GM19240 (cell line): ENCODE measurements at regions not wholly inside any gene's neighbourhood (a gene's known extent, or its start where the extent isn't known, plus 50 kb on each side); places are given as distances from the start of the nearest gene placed in this dataset.
A peak's percentile ranks its signal among the peaks of the same experiment; 100 is the strongest.

ENCODE experiments used
- DNase-seq: peaks from one replicate; pipeline ENCODE4 v3.0.0; 2011; ENCODE audit warnings: low spot score; ENCODE audit not compliant: insufficient read length

DNA sequence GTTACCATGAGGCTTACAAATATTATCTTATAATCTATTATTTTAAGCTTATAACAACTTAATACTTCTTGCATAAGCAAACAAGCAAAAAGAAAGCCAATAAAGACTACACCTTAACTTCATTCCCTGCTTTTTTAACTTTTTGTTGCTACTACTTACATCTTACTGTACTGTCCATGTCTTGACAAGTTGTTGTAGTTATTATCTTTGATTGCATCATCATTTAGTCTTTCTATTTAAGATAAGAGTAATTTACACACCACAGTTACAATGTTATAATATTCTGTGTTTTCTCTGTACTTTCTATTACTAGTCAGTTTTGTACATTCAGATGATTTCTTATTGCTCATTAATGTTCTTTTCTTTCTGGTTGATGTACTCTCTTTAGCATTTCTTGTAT is 346.6 kb downstream of the SMARCA1 start:
- no peak for DNase-seq

DNA sequence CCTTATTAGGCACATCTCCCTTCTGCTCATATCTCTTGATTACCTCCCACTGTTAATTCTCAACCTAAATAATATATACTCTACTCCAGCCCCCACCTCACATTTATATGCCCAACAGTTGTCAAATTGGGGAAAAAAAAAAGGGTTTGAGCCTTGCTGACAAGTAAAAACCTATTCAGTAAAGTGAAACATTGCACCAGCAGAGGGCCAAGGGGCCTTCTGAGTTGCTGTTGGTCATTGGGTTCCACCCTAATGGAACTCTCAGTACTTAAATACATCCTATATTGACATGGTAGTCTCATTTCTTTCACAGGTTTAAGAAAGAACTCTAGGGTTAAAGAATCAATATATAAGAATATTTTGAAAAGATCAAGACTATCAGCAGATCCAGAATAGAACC is 362.2 kb downstream of the SMARCA1 start:
- no peak for DNase-seq

DNA sequence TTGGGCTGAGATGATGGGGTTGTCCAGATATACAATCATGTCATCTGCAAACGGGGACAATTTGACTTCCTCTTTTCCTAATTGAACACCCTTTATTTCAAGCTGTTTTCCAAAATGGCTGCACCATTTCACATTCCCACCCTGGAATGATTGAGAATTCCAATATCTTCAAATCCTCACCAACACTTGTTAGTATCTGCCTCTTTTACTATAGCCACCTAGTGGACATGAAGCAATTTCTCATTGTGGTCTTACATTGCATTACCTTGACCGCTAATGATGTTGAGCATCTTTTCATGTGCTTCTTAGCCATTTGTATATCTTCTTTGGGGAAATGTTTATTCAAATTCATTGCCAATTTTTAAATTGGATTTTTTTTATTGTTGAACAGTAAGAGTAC is 364.8 kb downstream of the SMARCA1 start:
- no peak for DNase-seq

DNA sequence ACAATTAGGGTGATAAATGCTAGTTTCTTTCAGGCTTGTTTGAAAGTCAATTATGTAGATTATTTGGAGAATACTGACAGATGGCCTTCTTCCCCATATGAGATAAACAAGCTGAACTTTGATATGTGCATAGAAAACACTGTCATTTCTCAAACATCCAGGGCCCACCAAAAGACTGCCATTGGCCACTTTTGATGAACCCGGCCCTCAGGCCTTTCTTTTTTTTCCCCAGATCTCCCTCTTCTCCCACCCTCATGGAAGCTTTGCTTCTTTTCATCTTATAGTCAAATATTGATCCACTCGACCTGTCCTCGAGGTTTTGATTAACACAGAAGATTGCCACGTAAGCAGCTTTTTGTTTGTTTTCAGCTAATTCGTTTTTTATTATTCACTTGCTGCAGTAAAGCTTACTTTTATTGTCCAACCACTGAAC is 377.4 kb downstream of the SMARCA1 start:
- no peak for DNase-seq

DNA sequence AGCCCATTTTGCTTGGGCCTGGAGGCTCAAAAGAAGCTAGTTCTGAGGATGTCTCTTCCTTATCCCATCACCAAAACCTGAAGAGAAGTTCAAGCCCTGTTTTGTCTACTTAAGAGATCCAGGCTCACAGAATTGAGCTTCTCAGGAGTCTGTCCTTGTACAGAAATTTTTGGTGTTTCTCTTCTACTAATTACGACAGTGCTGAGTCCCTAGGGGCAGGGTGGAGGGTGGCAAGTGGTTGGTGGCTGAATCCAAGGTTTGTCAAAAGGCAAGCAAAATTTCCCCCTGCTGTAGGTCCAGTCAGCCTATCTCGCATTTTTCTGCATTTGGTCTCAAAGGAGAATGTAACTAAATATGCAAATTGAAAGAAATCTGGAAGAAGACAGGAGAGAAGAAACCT is 377.9 kb downstream of the SMARCA1 start:
- no peak for DNase-seq

DNA sequence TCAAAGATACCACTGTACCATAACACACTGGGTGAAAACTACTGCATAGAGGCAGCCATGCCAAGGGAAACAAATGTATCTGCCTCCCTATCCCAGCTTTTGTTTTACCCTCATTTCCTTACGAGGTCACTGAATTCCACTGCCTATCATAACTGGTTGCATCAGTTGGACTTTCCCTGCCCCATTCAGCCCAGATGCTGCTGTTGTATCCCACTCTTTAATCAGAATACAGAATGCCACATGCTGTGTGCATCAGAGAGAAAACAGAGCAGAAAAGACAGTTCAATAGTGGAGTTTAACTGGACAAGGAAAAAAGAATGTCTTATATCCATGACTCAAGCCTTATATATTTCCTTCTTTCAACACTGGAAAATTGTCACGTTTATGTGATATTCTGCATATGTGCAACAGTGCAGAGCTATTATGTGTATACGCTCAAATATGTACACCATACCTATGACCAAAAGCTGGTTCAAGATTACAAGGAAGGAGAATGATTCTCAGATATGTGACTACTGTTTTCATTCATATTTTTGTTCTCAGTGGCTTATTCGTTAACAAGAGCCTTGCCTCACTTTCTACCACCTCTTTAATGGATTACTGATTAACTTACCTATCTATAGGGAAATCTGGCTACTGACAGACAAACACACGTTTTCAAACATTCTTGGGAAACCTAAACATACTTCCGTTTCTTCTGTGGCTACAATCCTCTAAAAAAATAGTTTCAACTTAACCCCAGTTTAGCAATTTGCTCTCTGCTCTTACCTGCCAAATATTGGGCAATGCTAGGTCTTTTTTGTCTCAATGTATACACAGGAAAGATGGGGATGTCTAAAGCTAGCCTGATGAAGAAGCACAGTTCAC is 378.9 kb downstream of the SMARCA1 start:
- no peak for DNase-seq

DNA sequence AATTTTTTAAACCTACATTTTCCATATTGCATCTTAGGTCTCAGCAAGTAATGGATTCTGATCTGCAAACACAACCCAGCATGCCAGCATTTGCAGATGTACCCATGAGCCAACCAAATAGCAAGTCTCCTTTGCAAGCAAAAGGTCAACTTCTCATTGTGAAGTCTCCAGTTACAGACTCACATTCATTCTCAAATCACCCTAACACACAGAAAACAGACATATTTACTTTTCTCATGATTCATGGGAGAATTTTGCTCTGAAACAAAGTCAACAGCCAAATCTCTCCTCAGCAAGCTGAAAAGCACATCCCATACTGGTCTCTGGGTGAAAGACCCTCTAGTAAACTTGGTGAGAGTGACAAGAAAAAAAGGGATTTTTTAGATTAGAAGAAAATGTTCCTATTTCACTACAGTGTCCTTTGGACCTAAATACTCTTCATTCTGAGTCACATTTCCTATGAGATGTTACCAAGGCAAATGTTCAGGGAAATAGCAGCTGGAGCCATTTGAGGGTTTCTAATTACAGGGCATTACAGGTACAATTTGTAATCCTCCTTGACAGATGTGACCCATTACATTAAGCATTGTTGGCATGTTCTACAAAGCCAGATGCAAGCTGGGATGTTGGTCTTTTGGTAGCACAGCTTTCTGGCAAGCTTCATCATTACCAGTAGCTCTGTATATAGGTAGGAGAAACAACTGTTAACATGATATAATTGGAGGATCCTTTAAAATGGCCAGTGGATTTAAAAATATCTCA is 383.3 kb downstream of the SMARCA1 start:
- DNase-seq = no peak

DNA sequence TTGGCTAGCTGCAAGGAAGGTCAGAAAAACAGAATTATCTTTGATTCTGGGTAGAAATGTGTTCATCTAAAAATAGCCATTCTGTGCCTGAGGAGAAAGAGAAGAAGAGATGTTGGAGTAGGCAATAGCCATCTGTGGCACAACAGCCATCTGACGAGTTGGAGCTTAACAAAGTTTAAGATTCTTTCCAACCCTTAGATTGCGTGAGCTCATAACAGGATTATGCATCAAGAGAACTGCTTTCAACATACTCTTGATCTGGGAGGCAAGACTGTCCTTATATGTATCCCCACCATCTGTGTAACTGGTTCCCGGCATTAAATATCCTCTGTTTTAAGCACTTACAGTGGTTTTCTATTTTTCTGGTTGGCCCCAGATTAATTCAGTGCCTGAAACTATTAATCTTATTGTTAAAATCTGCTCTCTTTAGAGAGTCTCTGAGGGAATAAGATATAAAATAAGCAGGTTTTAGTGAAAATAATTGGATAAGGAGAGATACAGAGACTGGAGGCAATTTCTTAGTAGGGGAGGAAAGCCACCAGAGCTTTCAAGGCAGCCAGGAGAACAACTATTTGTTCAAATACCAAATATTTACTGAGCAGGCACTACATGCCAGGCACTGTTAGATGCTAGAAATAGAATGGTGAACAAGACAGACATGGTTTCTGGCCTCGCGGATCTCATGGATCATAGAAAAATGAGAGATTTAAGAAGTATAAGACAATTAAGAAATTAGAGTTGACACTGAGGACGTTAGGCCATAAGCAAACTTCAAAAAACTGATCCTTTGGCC is 398.0 kb downstream of the SMARCA1 start:
- DNase-seq = no peak

DNA sequence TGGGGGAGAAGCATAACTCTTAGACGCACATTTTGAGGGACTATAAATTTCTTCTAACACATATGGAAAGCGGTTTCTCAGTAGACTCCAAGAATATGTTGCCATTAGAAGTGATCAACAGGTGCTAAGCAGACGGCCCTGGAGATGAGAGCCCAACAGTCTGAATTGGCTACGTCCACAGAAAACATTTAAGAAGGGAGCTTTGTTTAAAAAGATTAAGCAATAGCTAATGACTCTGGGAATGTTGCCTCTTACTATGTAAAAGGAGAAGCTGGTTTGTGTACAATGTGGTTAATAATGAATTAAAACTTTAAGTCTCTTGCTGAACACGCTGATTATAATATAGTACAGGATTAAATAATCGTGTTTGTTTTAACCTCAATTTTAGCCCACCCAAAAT is 399.5 kb downstream of the SMARCA1 start:
- DNase-seq = no peak

DNA sequence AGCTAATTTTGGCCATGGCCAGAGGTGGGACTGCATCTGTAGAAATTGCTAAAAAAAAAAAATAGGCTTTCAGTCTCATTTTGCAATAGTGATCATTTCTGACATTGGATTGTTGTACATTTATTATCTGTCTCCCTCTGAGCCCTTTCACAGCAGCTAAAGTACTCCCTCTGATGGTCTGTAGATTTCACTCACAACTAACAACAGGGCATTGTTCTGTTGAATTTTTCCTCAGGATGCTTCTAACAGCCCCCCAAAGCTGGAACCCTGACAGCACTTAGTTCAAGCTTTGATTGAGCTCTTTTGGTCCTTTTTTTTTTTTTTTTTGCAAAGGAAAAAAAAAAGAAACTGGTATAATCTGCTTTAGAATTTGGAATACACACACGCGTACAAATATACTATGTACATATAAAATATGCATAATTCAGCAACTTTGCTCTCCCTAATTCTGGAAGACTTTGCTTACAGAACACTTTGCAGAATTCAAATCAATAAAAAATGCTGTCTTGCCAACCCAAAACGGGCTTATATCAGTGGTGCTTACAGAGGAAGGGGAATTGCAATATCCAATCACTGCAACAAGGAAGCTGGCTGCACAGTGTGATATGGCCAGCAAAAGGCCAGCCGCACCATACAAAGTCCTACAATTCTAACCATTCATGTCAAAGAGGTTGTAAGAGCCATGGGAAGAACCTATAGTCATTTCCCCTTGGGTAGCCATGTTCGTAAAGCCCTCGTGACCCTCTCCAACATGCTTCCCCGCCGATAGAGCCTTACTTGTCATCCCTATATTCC is 406.4 kb downstream of the SMARCA1 start:
- DNase-seq = no peak

DNA sequence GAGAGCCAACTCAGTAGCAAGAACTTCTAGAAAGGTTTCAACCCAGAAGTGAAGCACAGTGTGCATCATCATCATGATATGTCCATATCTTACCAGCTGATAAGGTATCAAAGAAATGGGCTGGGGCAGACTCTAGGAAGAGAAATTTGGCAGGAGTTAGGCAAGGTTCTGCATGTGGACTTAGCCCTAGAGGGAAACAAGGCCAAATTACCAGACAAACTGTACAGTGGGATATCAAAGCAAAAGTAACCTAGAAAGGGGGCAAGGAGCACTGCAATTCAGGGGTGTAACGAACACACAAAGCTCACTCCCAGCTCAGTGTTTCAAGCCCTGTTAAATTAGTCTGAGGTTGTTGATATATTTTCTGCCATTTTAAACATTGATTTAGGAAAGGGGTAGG is 407.4 kb downstream of the SMARCA1 start:
- DNase-seq = no peak

DNA sequence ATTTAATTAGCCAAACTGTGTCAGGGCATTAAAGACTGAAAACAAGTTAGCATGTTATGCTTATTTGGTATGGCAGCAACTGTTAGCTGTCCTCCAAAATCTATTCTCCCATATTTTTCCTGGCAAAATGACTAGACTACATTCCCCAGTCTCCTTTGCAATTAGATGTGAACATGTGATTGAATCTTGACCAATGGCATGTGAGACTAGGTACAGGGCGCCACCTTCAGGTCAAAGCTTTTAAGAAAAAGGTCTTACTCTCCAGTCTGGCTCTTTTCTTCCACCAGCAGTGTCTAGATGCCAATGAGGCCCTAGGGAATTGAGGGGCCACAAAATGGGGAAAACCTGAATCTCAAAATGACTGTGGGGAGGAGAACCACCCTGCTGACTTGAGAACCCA is 408.2 kb downstream of the SMARCA1 start:
- DNase-seq = peak; percentile 6

DNA sequence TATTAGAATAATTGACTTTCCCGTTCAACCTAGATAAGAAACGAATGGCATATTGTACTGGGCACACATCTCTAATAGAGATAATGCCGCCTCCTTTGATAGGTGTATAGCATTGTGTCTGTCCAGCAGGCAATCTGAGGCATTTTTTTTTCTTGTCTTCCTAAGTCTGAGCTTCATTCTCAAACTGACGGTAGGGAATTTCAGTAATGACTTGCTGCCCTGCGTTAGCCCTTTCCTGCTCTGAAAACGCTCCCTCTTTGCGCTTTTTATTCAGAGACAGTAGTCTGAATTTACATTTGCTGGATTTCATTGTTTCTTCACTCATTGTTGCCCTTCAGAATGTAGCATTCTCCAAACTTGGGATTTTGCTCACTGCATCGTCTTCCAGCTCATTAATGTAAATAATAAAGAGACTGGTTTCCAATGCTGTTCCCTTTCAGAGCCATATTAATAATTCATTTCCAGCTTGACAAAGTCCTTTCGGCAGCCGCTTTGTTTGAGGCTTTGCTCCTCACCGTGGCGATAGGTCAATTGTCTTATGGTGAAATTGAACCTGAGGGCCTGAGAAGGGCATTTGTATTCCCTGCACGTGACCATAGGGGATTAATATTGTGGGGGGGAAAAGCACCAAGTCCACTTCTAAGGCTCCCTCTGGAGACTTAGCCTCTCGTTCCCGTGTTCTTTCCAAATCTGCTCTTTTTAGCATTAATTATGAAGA is 412.1 kb downstream of the SMARCA1 start:
- no peak for DNase-seq

DNA sequence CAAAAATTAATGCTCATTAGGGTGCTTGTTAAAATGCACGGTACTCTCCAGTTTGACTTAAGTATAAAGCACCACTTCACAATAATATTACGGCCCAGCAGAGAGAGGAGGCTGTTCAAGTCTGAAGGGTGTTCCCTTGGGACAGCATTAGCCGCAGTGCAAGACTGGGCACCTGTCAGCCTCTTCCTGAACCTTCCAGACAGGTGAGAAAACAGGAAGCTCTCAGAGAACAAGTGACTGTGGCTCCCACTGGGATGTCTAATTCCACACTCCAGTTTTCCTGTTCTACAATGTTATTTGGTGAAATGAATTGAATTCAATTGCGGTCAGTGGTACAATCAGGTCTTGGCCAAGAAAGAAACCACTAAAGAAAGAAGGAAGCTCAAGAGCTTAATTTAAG is 414.4 kb downstream of the SMARCA1 start:
- no peak for DNase-seq

DNA sequence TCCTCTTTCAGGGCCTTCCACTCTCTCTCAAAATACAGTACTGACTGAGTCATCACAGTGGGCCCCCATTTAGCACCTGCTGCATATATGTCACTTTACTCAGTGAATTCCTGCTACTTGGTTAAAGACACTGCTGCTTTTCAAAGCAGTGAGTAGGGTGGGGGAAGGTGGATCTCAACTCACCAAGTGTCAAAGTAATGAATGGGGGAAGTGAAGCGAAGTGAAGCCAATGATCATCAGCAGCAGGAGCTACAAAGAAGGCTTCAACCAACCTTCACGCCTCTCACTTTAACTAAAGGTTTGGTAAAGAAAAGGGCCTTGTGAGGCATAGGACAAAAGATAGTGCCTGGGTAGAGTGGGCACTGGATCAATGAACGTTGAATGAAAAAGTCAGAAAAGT is 424.1 kb downstream of the SMARCA1 start:
- DNase-seq = no peak

DNA sequence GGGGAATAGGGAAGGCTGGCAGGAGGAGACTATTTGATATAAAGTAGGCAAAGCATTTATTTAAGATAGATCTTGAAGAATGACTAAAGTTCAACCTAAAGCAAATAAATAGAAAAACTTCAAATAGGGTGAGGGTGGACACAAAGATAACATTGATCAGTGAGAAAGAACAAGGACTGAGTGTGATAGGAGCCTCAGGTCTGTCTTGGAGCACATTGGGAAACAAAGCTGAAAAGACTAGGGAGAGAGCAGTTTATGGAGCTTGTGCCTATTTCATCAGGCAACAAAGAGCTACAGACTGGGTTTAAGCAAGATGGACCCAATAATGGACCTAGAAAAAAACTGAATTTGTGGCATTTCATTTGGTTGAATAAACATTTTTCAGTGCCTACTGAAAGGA is 425.6 kb downstream of the SMARCA1 start:
- DNase-seq = no peak

DNA sequence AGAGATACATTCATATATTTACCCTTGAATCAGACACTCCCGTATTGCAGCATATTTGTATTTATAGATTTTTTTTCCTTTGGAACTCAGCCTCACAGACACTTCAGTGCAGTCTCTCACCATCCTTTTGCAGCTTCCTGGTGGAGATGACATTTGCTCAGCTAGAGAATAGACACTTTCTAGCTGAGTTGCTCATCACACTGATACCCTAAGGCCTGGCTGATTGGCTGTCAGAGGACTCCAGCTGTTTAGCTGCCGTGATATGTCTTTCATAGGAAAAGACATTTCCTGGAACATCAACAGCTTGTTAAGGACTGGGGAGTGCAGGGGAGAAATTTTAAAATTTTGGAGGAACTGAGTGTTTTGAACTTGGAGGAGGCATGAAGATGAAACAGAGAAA is 429.6 kb downstream of the SMARCA1 start:
- DNase-seq = no peak

DNA sequence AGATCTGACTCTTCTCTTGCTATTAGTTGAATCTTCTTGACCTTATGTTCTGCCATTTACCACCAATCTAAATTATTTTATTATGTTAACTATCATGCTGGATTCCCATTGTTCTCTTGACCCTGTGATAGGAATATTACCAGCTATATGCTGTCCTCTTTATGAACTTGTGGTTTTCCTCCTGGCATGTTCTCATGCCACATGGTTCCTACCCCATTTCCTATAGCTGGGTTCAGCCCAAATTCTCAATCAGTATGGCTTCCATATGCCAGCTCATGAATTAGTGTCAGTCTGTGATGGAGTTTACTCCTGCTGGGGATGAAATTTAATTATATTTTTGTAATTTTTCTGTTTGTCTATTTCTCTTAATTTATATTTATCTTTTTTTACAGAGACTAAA is 430.5 kb downstream of the SMARCA1 start:
- DNase-seq = no peak

DNA sequence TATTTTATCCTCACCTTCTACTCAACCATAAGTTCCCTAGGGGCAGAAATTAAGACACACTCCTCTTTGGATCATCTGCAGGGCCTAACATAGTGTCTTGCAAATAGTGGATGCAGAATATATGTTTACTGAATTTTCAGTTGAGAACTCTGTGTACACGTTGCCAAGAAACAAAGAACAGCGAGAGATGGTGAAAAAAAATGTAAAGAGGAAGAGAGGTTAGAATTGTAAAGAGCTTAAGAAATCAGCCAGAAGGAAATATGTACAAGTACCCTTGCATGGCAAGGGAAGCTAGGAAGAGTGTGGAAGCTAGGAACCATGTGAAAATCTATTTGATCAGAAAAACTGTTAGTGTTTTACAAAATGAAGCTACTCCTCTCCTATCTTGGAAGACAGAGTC is 431.0 kb downstream of the SMARCA1 start:
- no peak for DNase-seq

DNA sequence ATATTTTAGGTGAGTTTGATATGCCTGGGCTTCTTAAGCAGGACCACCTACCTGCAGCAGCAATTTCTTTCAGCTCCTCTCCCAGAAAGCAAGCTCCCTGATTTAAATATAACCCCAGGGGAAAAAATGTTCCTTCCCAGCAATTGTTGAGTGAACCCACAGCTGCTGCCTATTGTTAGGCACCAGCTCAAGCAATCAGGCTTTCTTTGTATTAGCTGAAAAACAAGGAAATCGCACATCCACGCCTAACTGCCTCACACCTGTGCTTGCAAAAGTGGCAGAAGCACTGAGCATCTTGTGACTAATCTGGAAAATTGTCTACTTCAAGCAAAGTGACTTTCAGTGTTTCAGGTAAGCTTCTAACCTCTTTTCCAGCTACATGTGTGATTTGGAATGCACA is 432.2 kb downstream of the SMARCA1 start:
- no peak for DNase-seq

DNA sequence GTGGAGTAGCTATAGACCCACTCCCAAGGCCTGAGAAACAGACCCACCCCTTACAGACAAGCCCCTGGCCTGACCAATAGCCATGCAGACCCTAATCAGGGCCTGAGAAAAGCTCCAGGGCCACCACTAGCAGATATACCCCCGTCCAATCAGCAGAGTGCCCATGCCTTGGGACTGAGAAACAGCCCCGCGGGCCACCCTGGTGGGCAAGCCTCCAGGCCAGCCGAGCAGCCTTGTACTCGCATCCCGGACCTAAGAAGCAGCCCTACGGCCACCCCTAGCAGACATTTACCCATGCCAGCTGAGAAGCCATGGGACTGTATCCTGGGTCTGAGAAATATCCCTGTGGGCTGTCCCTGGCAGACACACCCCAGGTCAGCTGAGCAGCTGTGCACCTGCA is 436.5 kb downstream of the SMARCA1 start:
- no peak for DNase-seq
